Suppressor macrophage treated with lipopolysaccharide for 4 hours (primary cell): ENCODE measurements at regions not wholly inside any gene's neighbourhood (a gene's known extent, or its start where the extent isn't known, plus 50 kb on each side); places are given as distances from the start of the nearest gene placed in this dataset.
A peak's percentile ranks its signal among the peaks of the same experiment; 100 is the strongest.
"Not testable (repeated sequence)": the region's sequence is repeated elsewhere in the genome, so short reads cannot be mapped to it uniquely, and the experiment has no call there.

Source experiments
- DNase-seq: peaks from one replicate; pipeline ENCODE4 v3.0.0-alpha.2; 2020

DNA sequence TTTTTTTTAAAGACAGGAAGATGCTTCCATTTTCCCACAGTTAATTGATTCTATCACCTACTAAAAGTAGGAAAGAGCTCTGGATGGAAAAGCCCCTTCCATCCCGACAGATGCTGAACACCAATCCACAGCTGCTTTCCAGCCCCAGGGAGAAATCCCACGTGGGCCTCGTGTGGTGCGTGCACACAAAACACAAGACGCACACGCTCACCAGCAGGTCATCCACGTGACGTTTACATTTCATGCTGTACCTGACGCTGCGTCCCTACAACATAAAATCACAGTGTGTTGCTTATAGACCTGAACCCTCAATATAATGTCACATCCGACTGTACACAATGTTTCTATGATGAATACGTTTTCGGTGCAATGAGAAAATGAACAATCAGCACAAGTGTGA is 50.2 kb upstream of the DACT2 start:
- DNase-seq = no peak

DNA sequence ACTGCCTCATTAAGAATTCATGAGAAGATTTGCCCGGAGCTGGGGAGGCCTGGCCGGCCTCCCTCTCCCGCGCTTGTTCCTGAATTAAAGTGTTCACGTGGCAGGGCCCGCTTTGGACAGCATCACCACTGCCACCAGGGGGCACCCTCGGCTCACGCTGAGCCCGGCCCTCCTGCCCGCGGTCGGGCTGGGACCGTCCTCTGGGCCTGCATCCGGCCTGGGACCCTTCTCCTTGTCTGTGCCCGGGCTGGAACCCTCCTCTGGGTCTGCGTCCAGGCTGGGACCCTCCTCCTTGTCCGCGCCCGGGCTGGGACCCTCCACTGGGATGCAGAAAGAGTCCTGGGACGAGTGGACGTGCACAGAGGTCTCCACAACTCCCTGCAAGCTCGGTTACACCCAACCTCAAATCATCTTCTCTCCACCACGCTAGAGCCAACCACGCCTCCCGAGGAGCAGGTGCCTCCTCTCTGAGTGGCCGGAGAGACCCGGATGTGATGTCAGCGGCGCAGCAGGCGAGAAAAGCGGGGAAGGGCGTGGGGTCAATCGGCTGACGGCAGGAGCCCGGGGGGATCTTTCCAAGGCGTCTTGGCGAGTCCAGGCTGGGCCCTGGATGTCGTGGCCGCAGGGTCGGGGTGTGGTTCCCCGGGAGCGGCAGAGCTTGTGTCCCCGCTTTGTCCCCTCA is 50.9 kb upstream of the DACT2 start:
- DNase-seq = peak; percentile 62

DNA sequence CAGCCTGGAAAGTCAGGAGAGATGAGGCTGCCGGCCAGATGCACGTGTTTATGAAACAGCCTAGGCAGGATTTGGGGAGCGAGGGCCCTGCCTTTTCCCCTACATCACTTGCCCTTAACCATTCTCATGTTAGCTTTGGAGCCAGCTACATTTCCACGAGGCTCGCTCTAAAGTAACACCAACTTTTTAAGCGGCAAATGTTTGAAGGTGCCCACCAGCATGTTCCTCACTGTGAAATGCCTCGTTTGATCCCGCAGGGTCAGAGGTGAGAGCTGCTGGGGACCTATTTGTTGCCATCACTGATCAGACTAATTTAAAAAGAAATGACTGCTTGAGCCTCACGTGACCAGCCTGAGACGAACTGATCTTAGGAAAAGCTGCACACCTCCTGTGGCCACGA is 51.6 kb upstream of the DACT2 start:
- DNase-seq = no peak

DNA sequence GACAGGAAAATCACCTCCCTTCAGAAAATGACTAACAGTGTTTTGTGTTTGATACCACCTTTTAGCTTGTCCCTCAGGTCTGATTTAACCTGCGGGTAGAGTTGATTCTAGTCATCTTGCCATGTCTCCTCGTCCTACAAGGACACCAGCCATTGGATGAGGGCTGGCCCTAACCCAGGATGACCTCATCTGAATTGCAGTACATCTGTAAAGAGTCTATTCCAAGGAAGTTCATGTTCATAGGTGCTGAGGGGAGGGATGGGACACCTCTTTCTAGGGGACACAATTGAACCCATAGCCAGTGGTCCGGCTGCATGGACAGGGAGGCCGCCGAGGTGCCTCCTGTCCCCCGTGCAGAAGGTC is 52.0 kb upstream of the DACT2 start:
- DNase-seq = no peak

DNA sequence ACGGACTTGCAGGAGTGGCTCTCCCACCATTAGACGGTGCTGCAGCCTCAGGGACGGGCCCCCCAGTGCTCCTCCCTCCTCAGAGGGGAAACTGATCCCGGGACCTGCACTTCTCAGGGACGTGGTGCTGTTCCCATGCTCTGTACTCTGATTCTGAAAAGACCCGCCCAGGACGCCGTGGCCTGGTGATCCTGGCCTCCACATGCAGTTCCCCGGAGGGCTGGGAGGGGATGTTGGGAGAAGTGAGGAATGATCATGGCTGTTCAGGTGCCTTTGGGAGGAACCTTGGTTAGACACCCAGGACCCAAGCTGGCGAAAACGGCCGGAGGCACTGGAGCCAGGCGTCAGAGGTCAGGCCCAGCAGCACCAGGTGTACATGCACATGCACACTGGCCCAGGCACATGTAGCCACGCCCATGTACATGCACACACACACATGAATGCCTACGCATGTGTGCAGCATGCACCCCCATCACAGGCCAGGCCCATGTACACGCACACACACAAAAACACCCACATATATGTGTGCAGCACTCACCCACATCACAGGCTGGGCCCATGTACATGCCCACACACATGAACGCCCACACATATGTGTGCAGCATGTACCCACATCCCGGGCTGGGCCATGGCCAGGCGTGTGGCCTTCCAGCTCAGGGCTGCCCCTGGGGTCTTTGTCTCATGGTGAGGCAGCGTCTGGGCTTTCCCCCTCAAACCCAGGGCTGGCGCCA is 52.6 kb upstream of the DACT2 start:
- no peak for DNase-seq

DNA sequence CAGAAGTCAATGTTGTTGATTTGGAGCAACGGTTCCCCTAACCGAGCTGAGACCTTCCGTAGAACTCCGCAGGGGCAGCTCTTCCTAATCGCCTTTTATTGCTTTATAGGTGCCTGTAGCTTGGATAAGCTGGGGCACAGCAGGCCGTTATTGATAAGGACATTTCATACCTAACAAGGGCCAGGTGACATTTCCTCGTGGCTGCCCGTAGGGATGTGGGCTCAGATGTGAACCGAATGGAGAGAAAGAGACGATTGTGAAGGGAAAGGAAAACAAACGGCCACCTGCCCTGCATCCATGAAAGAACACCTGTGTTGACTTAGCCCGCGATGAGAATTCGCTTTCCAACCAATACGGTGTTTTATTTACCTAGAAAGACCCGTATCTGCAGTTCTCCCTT is 53.3 kb upstream of the DACT2 start:
- DNase-seq = no peak

DNA sequence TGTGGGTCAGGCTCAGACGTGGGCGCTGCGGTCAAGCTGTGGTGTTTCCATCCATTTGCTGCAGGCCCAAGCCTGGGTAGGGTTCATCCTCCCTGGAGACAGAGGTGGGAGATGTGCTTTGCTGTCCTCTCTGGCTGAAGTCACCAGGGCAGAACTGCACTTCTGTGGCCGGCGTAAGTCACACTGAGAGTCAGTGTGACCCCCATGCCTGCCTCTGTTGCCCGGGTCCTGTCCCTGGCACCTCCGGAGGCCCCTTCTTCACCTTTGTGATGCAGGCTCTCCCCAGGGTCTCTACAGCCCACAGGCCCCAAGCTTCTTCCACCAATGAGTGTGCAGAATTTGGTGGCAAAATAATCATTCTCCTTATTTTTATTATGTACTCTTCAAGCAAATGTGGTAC is 53.8 kb upstream of the DACT2 start:
- DNase-seq = no peak

DNA sequence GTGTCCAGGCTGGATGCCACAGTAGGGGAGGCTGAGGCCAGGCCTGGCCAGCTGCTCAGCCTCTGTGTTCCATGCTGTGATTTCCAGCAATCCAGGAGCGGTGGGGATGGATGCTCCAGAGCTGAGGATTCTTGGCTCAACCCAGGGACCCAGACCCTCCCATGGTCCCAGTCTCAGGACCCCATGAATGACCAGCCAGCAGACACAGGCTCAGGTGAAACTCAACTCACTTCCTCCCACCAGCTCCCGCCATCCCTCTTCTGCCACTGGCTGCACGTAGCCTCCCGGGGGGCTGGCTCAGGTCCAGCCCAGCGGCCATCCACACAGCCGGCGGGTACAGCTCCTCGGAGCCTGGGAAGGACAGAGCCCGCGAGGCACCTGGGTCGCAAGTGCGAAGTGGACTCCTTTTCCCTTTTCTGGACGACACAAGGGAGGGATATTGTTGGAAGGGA is 54.5 kb upstream of the DACT2 start:
- no peak for DNase-seq

DNA sequence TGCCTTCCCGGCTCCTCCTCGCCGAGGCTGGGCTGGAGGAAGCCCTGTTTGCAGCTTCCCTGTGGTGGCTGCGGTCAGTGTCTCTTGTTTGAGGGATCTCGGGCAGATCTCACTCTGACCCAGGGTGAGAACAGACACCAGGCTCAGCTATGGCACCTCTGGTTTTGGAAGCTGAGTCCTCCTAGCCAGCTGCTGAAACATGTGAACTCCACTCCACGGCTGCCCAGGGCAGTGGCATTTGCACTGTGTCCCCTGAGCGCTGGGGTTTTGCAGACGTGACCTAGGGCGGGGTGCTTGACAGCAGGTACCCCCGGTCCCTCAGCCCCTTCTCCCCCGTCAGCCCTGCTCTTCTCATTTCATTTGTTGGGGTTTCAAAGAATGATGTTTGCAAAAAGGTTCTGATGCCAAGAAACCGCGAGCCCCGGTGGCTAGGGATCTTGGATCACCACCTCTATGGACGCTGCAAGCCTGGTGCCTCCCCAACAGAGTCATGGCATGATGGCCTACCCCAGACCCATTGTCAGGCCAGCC is 55.0 kb upstream of the DACT2 start:
- DNase-seq = no peak

DNA sequence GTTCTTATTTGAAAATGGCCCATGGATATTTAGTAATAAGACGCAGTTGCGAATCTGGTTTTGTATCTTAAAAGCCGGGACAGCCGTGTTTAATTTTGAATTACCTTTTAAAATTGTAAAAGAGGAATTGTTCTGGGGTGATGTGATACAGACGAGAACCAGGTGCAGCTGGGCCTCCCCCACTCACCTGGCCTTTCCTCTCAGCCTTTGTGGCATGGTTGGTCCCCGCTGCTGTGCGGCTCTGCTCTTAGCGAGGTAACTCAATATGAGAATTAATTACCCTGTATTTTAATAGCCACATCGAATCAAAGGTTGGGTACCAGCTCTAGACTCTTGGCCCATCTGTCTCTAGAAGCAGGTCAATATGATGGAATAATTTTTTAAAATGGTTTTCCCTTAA is 56.5 kb upstream of the DACT2 start:
- DNase-seq = no peak

DNA sequence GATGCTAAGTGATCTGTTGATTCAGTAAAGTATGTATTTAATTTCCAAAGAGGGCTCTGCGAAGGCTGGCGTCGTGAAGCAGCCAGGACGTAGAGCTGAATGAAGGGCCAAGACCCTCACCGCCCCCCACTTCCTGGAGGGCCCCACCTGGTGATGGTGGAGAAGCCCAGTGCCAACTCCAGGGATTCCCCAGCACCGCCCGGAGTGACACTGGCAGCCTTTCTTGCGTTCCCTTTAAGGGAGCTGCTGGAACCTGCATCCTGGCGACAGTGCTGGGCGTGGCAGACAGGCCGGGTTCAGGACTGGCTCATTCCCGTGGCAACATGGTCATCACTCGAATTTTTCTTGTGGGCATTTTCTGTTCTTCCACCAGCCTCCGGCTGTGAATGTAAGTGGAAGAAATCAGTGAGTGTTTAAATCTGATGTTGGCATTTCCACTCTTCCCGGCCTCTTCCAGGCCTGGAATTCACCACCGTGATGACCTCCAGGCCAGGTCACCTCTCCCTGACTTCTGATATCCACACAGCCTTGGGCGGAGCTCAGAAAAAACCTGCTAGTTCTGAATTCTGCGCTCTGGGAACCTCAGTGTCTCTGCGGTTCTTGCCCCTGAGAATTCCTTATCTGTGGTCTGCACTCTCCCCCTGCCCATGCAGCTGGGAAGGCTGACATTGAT is 57.4 kb upstream of the DACT2 start:
- no peak for DNase-seq

DNA sequence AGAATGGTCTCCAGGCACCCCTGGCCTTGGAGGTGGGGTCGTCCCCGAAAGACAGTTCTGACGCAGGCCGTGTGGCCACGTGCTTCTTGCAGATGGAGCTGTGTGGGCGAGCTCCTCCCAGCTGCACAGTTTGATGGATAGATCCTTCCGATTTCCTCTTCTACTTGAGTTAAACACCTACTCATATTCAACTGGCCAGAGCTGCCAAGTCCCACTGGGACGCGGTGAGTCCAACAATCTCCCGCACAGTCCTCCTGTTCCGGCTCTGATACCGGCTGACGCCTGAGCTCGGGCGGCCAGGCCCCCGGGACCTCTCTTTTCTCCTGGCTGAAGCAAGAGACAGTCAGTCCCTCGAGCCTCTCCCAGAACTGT is 57.9 kb upstream of the DACT2 start:
- no peak for DNase-seq

DNA sequence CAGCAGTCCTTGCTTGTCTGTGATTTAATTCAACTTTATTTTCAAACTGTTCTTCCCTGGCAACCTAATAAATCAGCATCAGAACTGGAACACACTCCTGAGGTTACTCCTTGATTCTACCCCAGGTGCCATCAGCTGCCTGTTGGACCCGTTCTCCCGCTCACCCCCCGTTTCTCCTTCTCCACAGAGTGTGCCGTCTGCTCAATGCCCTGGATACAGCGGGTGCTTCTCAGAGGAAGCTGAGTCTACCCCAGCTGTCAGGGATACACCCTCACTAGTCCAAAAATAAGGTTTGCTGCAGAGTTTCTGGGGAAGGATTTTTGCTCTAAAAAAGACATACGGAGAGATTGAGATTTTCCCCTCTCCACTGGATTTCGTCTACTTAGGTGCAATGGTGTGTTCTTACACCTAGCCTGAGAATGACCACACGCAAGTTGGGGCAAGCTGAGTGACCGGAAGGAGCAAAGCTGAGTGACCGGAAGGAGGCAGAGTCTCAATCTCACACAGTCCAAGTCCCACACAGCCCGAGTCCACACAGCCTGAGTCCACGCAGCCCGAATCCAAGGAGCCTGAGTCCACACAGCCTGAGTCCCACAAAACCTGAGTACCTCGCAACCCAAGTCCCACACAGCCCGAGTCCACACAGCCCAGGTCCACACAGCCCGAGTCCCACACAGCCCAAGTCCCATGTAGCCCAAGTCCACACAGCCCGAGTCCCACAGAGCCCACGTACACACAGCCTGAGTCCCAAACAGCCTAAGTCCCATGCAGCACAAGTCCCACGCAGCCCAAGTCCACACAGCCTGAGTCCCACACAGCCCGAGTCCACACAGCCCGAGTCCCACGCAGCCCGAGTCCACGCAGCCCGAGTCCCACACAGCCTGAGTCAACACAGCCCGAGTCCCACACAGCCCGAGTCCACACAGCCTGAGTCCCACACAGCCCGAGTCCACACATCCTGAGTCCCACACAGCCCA is 58.6 kb upstream of the DACT2 start:
- no peak for DNase-seq

DNA sequence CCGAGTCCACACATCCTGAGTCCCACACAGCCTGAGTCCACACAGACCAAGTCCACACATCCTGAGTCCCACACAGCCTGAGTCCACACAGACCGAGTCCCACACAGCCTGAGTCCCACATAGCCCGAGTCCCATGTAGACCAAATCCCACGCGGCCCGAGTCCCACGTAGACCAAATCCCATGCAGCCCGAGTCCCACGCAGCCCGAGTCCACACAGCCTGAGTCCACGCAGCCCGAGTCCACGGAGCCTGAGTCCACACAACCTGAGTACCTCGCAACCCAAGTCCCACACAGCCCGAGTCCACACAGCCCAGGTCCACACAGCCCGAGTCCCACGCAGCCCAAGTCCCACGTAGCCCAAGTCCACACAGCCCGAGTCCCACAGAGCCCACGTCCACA is 60.0 kb upstream of the DACT2 start:
- DNase-seq = not testable (repeated sequence)

DNA sequence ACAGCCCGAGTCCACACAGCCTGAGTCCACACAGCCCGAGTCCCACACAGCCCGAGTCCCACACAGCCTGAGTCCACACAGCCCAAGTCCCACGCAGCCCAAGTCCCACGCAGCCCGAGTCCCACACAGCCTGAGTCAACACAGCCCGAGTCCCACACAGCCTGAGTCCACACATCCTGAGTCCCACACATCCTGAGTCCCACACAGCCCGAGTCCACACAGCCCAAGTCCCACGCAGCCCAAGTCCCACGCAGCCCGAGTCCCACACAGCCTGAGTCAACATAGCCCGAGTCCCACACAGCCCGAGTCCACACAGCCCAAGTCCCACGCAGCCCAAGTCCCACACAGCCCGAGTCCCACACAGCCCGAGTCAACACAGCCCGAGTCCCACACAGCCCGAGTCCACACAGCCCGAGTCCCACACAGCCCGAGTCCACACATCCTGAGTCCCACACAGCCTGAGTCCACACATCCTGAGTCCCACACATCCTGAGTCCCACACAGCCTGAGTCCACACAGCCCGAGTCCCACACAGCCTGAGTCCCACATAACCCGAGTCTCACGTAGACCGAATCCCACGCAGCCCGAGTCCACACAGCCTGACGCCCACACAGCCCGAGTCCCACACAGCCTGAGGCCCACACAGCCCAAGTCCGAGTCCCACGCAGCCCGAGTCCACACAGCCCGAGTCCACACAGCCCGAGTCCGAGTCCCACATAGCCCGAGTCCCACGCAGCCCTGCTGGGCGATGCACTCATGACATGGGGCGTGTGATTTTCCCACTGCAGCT is 60.6 kb upstream of the SMOC2 start:
- not testable (repeated sequence) for DNase-seq

DNA sequence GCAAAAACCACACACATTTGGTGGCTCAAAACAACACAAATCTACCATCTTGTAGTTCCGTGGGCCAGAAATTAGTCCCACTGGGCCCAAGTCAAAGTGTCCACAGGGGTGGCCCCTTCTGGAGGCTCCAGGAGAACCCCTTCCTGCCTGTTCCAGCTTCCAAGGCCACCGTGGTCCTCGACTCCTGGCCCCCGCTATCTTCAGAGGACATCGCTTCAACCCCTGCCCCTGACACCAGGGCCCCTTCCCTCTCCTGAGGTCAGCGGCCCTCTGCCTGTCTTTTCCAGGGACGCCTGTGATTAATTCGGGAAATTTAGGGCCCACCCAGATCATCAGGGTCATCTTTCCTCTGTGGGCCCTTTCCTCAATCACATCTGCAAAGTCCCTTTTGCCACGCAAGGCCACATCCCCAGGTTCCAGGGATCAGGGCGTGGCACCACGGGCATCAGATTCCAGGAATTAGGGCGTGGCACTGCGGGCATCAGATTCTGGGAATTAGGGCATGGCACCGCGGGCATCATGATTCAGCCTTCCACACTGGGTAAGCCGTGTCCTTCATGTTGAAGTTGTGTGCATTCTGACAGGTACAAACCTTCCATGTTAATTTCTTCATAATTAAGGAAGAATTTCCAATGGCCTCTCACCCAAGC is 59.9 kb upstream of the SMOC2 start:
- DNase-seq = no peak

DNA sequence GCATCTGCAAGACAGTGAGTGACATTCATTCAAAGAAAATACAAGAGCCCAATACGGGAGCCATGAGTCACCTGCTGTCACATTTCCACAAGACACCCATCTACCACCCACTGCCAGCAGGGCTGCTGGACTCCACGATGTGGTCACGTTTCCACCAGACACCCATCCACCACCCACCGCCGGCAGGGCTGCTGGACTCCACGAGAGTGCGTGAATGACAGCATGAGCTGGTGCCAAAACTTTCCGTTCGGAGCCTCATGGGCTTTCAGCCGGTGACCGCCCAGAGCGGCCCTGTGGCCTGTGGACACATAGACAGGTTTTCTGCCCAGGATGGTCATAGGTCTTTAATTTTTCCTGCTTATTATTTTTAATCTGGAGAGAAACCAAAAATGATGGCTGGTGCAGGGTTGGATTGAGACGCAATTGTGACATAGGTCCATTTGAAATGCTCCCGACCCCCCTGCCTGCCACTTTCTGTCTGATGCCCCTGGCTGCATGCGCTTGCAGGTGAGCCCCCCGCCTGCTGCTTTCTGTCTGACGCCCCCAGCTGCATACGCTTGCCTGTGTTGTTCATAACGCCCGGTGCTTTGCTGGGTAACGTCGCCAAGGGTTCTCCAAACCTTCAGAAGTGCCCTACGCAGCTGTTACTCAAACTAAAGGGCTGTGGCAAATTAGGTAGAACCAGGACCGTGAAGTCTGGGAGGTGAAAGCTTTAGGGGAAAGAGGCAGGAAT is 59.1 kb upstream of the SMOC2 start:
- no peak for DNase-seq

DNA sequence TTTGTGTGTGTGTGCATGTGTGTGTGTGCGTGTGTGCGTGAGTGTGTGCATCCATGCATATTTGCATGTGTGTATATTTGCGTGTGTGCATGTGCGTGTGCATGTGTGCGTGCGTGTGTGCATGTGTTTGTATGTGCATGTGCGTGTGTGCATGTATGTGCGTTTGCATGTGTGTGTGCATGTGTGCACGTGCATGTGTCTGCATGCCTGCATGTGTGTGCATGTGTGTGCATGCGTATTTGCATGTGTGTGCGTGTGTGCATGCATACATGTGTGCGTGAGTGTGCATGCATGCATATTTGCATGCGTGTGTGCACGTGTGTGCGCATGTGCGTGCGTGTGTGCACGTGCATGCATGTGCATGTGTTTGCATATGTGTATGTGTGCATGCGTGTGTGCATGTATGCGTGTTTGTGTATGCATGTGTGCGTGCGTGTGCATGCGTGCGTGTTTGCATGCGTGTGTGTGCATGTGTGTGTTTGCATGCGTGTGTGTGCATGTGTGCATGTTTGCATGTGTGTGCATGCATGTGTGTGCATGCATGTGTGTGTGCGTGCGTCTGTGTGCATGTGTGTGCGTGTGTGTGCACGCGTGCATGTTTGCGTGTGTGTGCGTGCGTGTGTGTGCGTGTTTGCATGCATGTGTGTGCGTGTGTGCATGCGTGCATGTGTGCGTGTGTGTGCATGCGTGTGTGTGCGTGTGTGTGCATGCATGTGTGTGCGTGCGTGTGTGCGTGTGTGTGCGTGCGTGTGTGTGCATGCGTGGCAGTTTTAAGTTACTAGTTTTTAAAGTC is 57.7 kb upstream of the SMOC2 start:
- no peak for DNase-seq
